Trophoblast cell (in vitro differentiated cells and primary cell): ENCODE measurements at regions not wholly inside any gene's neighbourhood (a gene's known extent, or its start where the extent isn't known, plus 50 kb on each side); places are given as distances from the start of the nearest gene placed in this dataset.

Experiments used
- DNase-seq, 2 donors: peaks; one replicate each; pipeline ENCODE4 v3.0.0-alpha.2; 2016
- H2AFZ ChIP-seq: 2 replicates; pipeline ENCODE4 v1.6.1; 2013; ENCODE audit warnings: low read length, moderate library complexity, mild to moderate bottlenecking; ENCODE audit not compliant: insufficient read depth, poor library complexity
- H2AK5ac ChIP-seq: 2 replicates; pipeline ENCODE4 v1.6.1; 2013; ENCODE audit warnings: mild to moderate bottlenecking, low read length
- H2BK120ac ChIP-seq: 2 replicates; pipeline ENCODE4 v1.6.1; 2013; ENCODE audit warnings: low read length, mild to moderate bottlenecking, moderate library complexity; ENCODE audit not compliant: insufficient read depth, poor library complexity
- H2BK12ac ChIP-seq: 2 replicates; pipeline ENCODE4 v1.6.1; 2013; ENCODE audit warnings: mild to moderate bottlenecking, low read length, moderate library complexity
- H2BK5ac ChIP-seq: 2 replicates; pipeline ENCODE4 v1.6.1; 2013; ENCODE audit warnings: low read length, low read depth, moderate library complexity, mild to moderate bottlenecking; ENCODE audit not compliant: poor library complexity
- H3K14ac ChIP-seq: 2 replicates; pipeline ENCODE4 v1.6.1; 2013; ENCODE audit warnings: mild to moderate bottlenecking, low read length
- H3K18ac ChIP-seq: 2 replicates; pipeline ENCODE4 v1.6.1; 2013; ENCODE audit warnings: mild to moderate bottlenecking, low read length
- H3K23ac ChIP-seq: 2 replicates; pipeline ENCODE4 v1.6.1; 2013; ENCODE audit warnings: low read length
- H3K27ac ChIP-seq: 2 replicates; pipeline ENCODE4 v1.5.1; 2013; ENCODE audit warnings: low read depth, mild to moderate bottlenecking, inconsistent platforms, low read length, moderate library complexity
- H3K27me3 ChIP-seq: 2 replicates; pipeline ENCODE4 v1.6.1; 2013; ENCODE audit warnings: inconsistent platforms, mild to moderate bottlenecking, low read length, moderate library complexity; ENCODE audit not compliant: insufficient read depth
- H3K36me3 ChIP-seq, 2 experiments: 1 replicate in 1 of 2; 2 replicates in 1 of 2; pipeline ENCODE4 v1.6.1; 2013; ENCODE audit warnings: low read length in 2 of 2, mild to moderate bottlenecking in 2 of 2, moderate library complexity in 1 of 2; ENCODE audit not compliant: insufficient read depth in 2 of 2, control insufficient read depth in 1 of 2
- H3K4ac ChIP-seq: 2 replicates; pipeline ENCODE4 v1.6.1; 2013; ENCODE audit warnings: low read depth, mild to moderate bottlenecking, low read length, moderate library complexity
- H3K4me1 ChIP-seq, 2 experiments: 1 replicate in 1 of 2; 2 replicates in 1 of 2; pipeline ENCODE4 v1.6.1; 2013; ENCODE audit warnings: low read length in 2 of 2, mild to moderate bottlenecking in 2 of 2, moderate library complexity in 1 of 2; ENCODE audit not compliant: insufficient read depth in 2 of 2, control insufficient read depth in 1 of 2
- H3K4me2 ChIP-seq: 2 replicates; pipeline ENCODE4 v1.6.1; 2013; ENCODE audit warnings: inconsistent platforms, mild to moderate bottlenecking, low read length, moderate library complexity
- H3K4me3 ChIP-seq: 2 replicates; pipeline ENCODE4 v1.5.1; 2013; ENCODE audit warnings: mild to moderate bottlenecking, low read depth, low read length, inconsistent platforms
- H3K79me1 ChIP-seq: one replicate; pipeline ENCODE4 v1.6.1; 2013; ENCODE audit warnings: low read length
- H3K79me2 ChIP-seq: 2 replicates; pipeline ENCODE4 v1.6.1; 2013; ENCODE audit warnings: low read length, mild to moderate bottlenecking; ENCODE audit not compliant: control insufficient read depth, insufficient read depth, poor library complexity
- H3K9ac ChIP-seq: 2 replicates; pipeline ENCODE4 v1.6.1; 2013; ENCODE audit warnings: mild to moderate bottlenecking, low read length
- H3K9me3 ChIP-seq: 2 replicates; pipeline ENCODE4 v1.6.1; 2013; ENCODE audit warnings: low read depth, mild to moderate bottlenecking, control low read depth, inconsistent platforms, low read length; ENCODE audit not compliant: insufficient read depth
- H4K12ac ChIP-seq: 2 replicates; pipeline ENCODE4 v1.6.1; 2013; ENCODE audit warnings: low read depth, mild to moderate bottlenecking, low read length, moderate library complexity
- H4K8ac ChIP-seq: 2 replicates; pipeline ENCODE4 v1.6.1; 2013; ENCODE audit warnings: low read depth, mild to moderate bottlenecking, low read length, moderate library complexity
- H4K91ac ChIP-seq: one replicate; pipeline ENCODE4 v1.6.1; 2013; ENCODE audit warnings: low read depth, mild to moderate bottlenecking, low read length, moderate library complexity
- WGBS: extraction: QIAGEN DNeasy Blood & Tissue Kit; methylation state at CpG from one replicate; pipeline ENCODE4 v1.1.7; 2013; ENCODE audit warnings: missing lambda C conversion rate; ENCODE audit not compliant: insufficient read length, insufficient coverage; ENCODE audit errors: extremely low coverage; 5-methylcytosine and 5-hydroxymethylcytosine counted together

DNA sequence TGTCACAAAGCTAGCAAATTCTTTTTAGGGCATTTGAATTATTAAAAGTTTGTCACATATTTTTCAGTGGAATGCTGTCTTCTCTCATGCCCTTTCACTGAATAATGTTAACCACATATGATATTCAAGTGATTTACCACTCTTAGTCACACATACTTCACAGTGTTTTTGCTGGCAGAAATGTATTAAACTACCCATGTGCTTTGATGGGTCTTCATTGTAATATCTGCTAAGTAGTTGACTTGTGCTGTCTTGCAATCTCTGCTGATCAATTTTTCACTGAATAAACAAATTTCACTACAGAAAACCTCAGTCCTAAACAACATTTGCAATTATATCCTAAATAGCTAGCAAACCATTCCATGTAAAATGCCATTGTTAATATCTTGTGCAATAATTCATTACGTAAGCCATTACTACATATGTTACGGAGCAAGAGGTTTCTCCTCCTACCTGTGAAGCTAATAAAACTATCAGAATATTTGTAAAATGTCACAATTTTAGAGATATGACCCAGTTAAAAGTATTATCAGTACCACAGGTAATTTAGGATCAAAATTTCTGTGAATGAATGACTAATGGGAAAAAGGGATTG, 64.6 kb upstream of the LMO3 start:
- Histone ChIP-seq H3K27me3 (no peaks in the 10 kb centered on the region), H4K8ac (no peak overlapping the region), H3K36me3 (no peaks in the 10 kb centered on the region), H4K91ac (no peak overlapping the region), H3K18ac (no peak overlapping the region), H3K4me2 (no peak overlapping the region), H3K4ac (no peak overlapping the region), H3K79me2 (no peaks in the 10 kb centered on the region), H3K4me3 (no peak overlapping the region), H3K9ac (no peak overlapping the region), H3K4me1 (no peaks in the 10 kb centered on the region), H3K23ac (no peak overlapping the region), H3K14ac (no peak overlapping the region), H2AFZ (no peak overlapping the region), H2BK120ac (no peak overlapping the region), H2AK5ac (no peak overlapping the region), H2BK12ac (no peak overlapping the region), H3K79me1 (no peaks in the 10 kb centered on the region), H3K27ac (no peak overlapping the region), H2BK5ac (no peak overlapping the region), H3K9me3 (no peaks in the 10 kb centered on the region), H4K12ac (no peak overlapping the region)
- no CpG with 5 or more reads among the region's 2 CpGs for whole genome bisulfite sequencing
- peak; percentile 3 to 71 for DNase-seq

DNA sequence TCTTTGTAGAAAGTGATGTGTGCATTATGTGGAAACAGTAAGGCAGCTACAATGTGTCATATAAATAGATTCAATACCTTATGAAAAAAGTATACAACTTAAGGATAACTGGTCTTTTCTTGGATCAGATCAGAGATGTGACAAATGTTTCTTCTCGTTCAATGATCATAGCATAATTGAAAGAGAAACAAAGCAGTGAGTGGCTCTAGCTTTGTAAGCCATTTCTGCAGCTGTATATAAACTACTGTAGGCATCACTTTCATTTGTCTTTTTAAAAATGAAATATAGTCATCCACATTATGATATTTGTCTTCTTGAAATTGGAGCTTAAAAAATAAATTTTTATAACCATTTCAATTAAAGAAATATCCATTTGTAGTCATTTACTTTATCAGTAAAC, 63.8 kb upstream of the LMO3 start:
- no peak overlapping the region for H2AK5ac ChIP-seq
- H3K18ac ChIP-seq: no peak overlapping the region
- H3K27me3 ChIP-seq: no peaks in the 10 kb centered on the region
- H3K79me2 ChIP-seq: no peaks in the 10 kb centered on the region
- no peak overlapping the region for H3K27ac ChIP-seq
- no peak overlapping the region for H3K9ac ChIP-seq
- H2AFZ ChIP-seq: no peak overlapping the region
- H3K4me2 ChIP-seq: no peak overlapping the region
- no peak overlapping the region for H2BK120ac ChIP-seq
- H4K91ac ChIP-seq: no peak overlapping the region
- no peak overlapping the region for H3K14ac ChIP-seq
- no peak overlapping the region for H3K23ac ChIP-seq
- no peaks in the 10 kb centered on the region for H3K9me3 ChIP-seq
- H3K4me3 ChIP-seq: no peak overlapping the region
- no peak for DNase-seq
- no peaks in the 10 kb centered on the region for H3K36me3 ChIP-seq
- H3K4me1 ChIP-seq: no peaks in the 10 kb centered on the region
- no peak overlapping the region for H2BK5ac ChIP-seq
- H4K8ac ChIP-seq: no peak overlapping the region
- no peak overlapping the region for H2BK12ac ChIP-seq
- H4K12ac ChIP-seq: no peak overlapping the region
- H3K4ac ChIP-seq: no peak overlapping the region
- H3K79me1 ChIP-seq: no peaks in the 10 kb centered on the region
- no CpG with 5 or more reads among the region's 1 CpG for WGBS

DNA sequence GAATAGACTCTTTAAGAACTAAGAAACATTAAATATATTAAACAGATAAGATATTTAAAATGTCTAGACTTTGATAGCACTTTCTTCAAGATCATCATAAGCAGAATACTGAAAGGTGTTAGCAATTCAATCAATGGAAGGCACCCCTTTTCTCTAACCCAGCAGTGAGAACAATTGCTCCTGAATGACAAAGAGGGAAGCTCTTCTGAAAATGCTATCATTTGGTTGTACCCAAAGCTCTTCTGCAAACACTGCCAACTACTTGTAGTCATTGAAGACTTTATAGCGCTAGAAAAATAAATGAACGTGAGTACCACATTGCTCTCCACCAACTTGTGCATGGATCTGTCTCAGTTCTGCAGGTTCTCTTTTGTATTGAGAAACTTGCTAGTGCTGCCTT, 62.2 kb upstream of the LMO3 start:
- Histone ChIP-seq H3K27me3 (no peaks in the 10 kb centered on the region), H3K4me2 (no peak overlapping the region), H2AFZ (no peak overlapping the region), H2BK120ac (no peak overlapping the region), H2AK5ac (no peak overlapping the region), H3K79me1 (no peaks in the 10 kb centered on the region), H2BK12ac (no peak overlapping the region), H3K4me3 (no peak overlapping the region), H3K9me3 (no peaks in the 10 kb centered on the region), H4K8ac (no peak overlapping the region), H4K91ac (no peak overlapping the region), H3K23ac (no peak overlapping the region), H3K14ac (no peak overlapping the region), H3K27ac (no peak overlapping the region), H3K4me1 (no peaks in the 10 kb centered on the region), H3K36me3 (no peaks in the 10 kb centered on the region), H3K9ac (no peak overlapping the region), H3K18ac (no peak overlapping the region), H4K12ac (no peak overlapping the region), H3K79me2 (no peaks in the 10 kb centered on the region), H2BK5ac (no peak overlapping the region), H3K4ac (no peak overlapping the region)
- DNase-seq: no peak
- no CpG with 5 or more reads among the region's 2 CpGs for WGBS

DNA sequence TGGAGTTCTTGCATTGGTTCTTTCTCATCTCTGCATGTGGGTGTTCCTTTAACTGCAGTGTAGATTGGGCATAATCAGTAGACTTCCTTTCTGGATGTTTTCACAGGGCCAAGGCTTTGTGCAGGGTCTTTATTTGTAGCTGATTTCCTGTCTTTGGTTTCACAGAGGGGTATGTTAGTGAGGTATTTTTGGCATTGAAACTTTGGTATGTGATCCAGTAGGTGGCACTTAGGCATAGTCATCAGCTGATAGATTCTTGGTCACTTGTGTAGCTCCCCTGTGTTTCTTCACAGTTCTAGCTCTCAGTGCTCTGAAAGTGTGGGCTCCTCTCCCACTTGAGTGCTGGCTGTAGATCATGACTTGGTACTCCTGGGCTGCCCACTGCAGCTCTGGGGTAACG, 52.7 kb upstream of the LMO3 start:
- H3K27me3 ChIP-seq: no peaks in the 10 kb centered on the region
- H2AK5ac ChIP-seq: no peak overlapping the region
- H3K27ac ChIP-seq: no peak overlapping the region
- H3K36me3 ChIP-seq: no peaks in the 10 kb centered on the region
- H3K18ac ChIP-seq: no peak overlapping the region
- H3K4ac ChIP-seq: no peak overlapping the region
- no peaks in the 10 kb centered on the region for H3K9me3 ChIP-seq
- no peak overlapping the region for H3K23ac ChIP-seq
- no peak overlapping the region for H4K12ac ChIP-seq
- H3K14ac ChIP-seq: no peak overlapping the region
- H4K8ac ChIP-seq: no peak overlapping the region
- no peaks in the 10 kb centered on the region for H3K79me2 ChIP-seq
- WGBS: no CpG with 5 or more reads among the region's 1 CpG
- no peaks in the 10 kb centered on the region for H3K79me1 ChIP-seq
- no peak overlapping the region for H2BK5ac ChIP-seq
- H3K4me3 ChIP-seq: no peak overlapping the region
- no peak for DNase-seq
- H3K9ac ChIP-seq: peak overlapping the region; percentile 29
- no peak overlapping the region for H4K91ac ChIP-seq
- H2BK120ac ChIP-seq: no peak overlapping the region
- no peak overlapping the region for H2AFZ ChIP-seq
- no peaks in the 10 kb centered on the region for H3K4me1 ChIP-seq
- no peak overlapping the region for H3K4me2 ChIP-seq
- no peak overlapping the region for H2BK12ac ChIP-seq
